ENCODE measurements at regions not wholly inside any gene's neighbourhood (a gene's known extent, or its start where the extent isn't known, plus 50 kb on each side); places are given as distances from the start of the nearest gene placed in this dataset.
"Not testable (repeated sequence)": the region's sequence is repeated elsewhere in the genome, so short reads cannot be mapped to it uniquely, and the experiment has no call there.

- DNase-seq = no peak
Measured at GRCh38 chr9:129454467-129455067, 166.3 kb downstream of the C9orf50 start.

- no peak for DNase-seq
Measured at GRCh38 chr9:129453734-129454133, 167.2 kb downstream of the C9orf50 start.

- DNase-seq = no peak
Measured at GRCh38 chr9:129451669-129452068, 169.2 kb downstream of the C9orf50 start.

GRCh38 chr9:129451089-129451656, 169.7 kb downstream of the C9orf50 start:
- DNase-seq = no peak

- DNase-seq = no peak
Measured at GRCh38 chr9:129449066-129449465, 171.8 kb downstream of the C9orf50 start.

- no peak for DNase-seq
Measured at GRCh38 chr9:129446828-129447550, 173.9 kb downstream of the C9orf50 start.

- DNase-seq = no peak
Measured at GRCh38 chr9:129445794-129446306, 175.1 kb downstream of the C9orf50 start.

- DNase-seq = not testable (repeated sequence)
Measured at GRCh38 chr9:129443515-129444164, 177.3 kb downstream of the C9orf50 start.

GRCh38 chr9:129442803-129443511, 177.9 kb downstream of the C9orf50 start:
- no peak for DNase-seq

- DNase-seq = no peak
Measured at GRCh38 chr9:129441852-129442251, 179.0 kb downstream of the C9orf50 start.

- DNase-seq = no peak
Measured at GRCh38 chr9:129440435-129441186, 180.3 kb downstream of the C9orf50 start.

- no peak for DNase-seq
Measured at GRCh38 chr9:129439242-129439641, 181.7 kb downstream of the C9orf50 start.

GRCh38 chr9:129437626-129438323, 183.1 kb downstream of the C9orf50 start:
- DNase-seq = no peak

GRCh38 chr9:129436751-129437625, 183.9 kb downstream of the C9orf50 start:
- peak; percentile 39 to 64 (median 53) for DNase-seq

GRCh38 chr9:129435988-129436717, 184.7 kb downstream of the C9orf50 start:
- DNase-seq = no peak

GRCh38 chr9:129435291-129435690, 185.6 kb downstream of the C9orf50 start:
- no peak for DNase-seq

- no peak for DNase-seq
Measured at GRCh38 chr9:129434187-129434586, 186.7 kb downstream of the C9orf50 start.

GRCh38 chr9:129432297-129433154, 188.4 kb downstream of the C9orf50 start:
- no peak for DNase-seq
